DOHH2 (cell line): ENCODE measurements at regions not wholly inside any gene's neighbourhood (a gene's known extent, or its start where the extent isn't known, plus 50 kb on each side); places are given as distances from the start of the nearest gene placed in this dataset.

Experiments used
- CTCF ChIP-seq: fragments of 200-600 bp; sonication (generic); IDR thresholded peaks from one replicate; pipeline ENCODE4 v1.5.1; 2014; ENCODE audit warnings: antibody characterized with exemption, mild to moderate bottlenecking, low read depth, low read length; ENCODE audit not compliant: poor library complexity, severe bottlenecking
- EZH2phosphoT487 ChIP-seq: fragments of 200-600 bp; sonication (generic); IDR thresholded peaks from 2 replicates; pipeline ENCODE4 v1.6.1; 2017; ENCODE audit warnings: borderline replicate concordance, mild to moderate bottlenecking, antibody characterized with exemption, low read length, moderate library complexity, mixed read lengths

- TF ChIP-seq CTCF = no peak
- no peak for TF ChIP-seq EZH2phosphoT487
These were observed 154.8 kb downstream of the PALM2AKAP2 start for GRCh38 chr9:109934857-109935215.
